ENCODE measurements at regions not wholly inside any gene's neighbourhood (a gene's known extent, or its start where the extent isn't known, plus 50 kb on each side); places are given as distances from the start of the nearest gene placed in this dataset.

GRCh38 chr16:80887062-80887461, 82.7 kb upstream of the CDYL2 start:
- TF ChIP-seq, protein P1, sequence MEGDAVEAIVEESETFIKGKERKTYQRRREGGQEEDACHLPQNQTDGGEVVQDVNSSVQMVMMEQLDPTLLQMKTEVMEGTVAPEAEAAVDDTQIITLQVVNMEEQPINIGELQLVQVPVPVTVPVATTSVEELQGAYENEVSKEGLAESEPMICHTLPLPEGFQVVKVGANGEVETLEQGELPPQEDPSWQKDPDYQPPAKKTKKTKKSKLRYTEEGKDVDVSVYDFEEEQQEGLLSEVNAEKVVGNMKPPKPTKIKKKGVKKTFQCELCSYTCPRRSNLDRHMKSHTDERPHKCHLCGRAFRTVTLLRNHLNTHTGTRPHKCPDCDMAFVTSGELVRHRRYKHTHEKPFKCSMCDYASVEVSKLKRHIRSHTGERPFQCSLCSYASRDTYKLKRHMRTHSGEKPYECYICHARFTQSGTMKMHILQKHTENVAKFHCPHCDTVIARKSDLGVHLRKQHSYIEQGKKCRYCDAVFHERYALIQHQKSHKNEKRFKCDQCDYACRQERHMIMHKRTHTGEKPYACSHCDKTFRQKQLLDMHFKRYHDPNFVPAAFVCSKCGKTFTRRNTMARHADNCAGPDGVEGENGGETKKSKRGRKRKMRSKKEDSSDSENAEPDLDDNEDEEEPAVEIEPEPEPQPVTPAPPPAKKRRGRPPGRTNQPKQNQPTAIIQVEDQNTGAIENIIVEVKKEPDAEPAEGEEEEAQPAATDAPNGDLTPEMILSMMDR (IDR thresholded peaks at IDR 0.05; ENCODE audit: insufficient read depth, low read depth, low read length) = no peak
- TF ChIP-seq EZH2 (IDR thresholded peaks at IDR 0.05; ENCODE audit: insufficient read depth, low read length) = no peak
